H1 (cell line): ENCODE measurements at regions not wholly inside any gene's neighbourhood (a gene's known extent, or its start where the extent isn't known, plus 50 kb on each side); places are given as distances from the start of the nearest gene placed in this dataset.

Experiments used
- CTCF ChIA-PET: fragments of 300-600 bp; sonication (Branson Sonifier 250); formaldehyde crosslinking; loops from one replicate; lab custom pipeline; 2021; ENCODE audit not compliant: partially characterized antibody; lab: Charles Lee
- POLR2A ChIA-PET: fragments of 300-600 bp; sonication (Branson Sonifier 250); formaldehyde crosslinking; loops from one replicate; lab custom pipeline; 2021; ENCODE audit warnings: inconsistent platforms; ENCODE audit not compliant: partially characterized antibody; lab: Charles Lee
- DNase-seq, 2 experiments: peaks; one replicate each; pipeline versions ENCODE4 v3.0.0 to v3.0.0-alpha.2; 2010 to 2022; ENCODE audit warnings: low spot score in 2 of 2, low read depth in 1 of 2, mixed read lengths in 1 of 2
- FAIRE-seq: peaks from 2 replicates; lab custom pipeline; 2011; peaks lifted over from hg19 to GRCh38; lab: Jason Lieb, UNC
- H2AFZ ChIP-seq: 2 replicates; pipeline ENCODE4 v1.8.1; 2012; ENCODE audit warnings: low read length, inconsistent platforms
- H2AK5ac ChIP-seq: 2 replicates; pipeline ENCODE4 v1.6.1; 2013; ENCODE audit warnings: low read depth, low read length
- H2BK120ac ChIP-seq: replicated peaks from 2 replicates; pipeline ENCODE3; 2013; ENCODE audit warnings: low read depth, low read length, inconsistent platforms
- H2BK12ac ChIP-seq: 2 replicates; pipeline ENCODE4 v1.6.1; 2013; ENCODE audit warnings: low read depth, low read length
- H2BK15ac ChIP-seq: 2 replicates; pipeline ENCODE4 v1.6.1; 2013; ENCODE audit warnings: low read length
- H2BK20ac ChIP-seq: 2 replicates; pipeline ENCODE4 v1.6.1; 2013; ENCODE audit warnings: low read length
- H2BK5ac ChIP-seq: 2 replicates; pipeline ENCODE4 v1.6.1; 2013; ENCODE audit warnings: low read depth, low read length
- H3K14ac ChIP-seq: 2 replicates; pipeline ENCODE4 v1.6.1; 2013; ENCODE audit warnings: inconsistent platforms; ENCODE audit not compliant: insufficient read length
- H3K18ac ChIP-seq: 2 replicates; pipeline ENCODE4 v1.6.1; 2013; ENCODE audit warnings: low read length; ENCODE audit errors: extremely low read depth
- H3K23ac ChIP-seq: 2 replicates; pipeline ENCODE4 v1.6.1; 2013; ENCODE audit warnings: inconsistent platforms; ENCODE audit not compliant: insufficient read length
- H3K23me2 ChIP-seq: 2 replicates; pipeline ENCODE4 v1.6.1; 2013; ENCODE audit warnings: low read depth, low read length
- H3K27ac ChIP-seq: 2 replicates; pipeline ENCODE4 v1.6.1; 2011; ENCODE audit warnings: low read depth, low read length, inconsistent platforms
- H3K27me3 ChIP-seq, 4 experiments: replicated peaks in 1 of 4; 1 replicate in 1 of 4; 2 replicates in 3 of 4; pipeline versions ENCODE4 v1.6.1 to v1.8.1; 2011 to 2013; ENCODE audit warnings: low read length in 3 of 4, mild to moderate bottlenecking in 3 of 4, inconsistent platforms in 2 of 4, mixed read lengths in 2 of 4, moderate library complexity in 1 of 4; ENCODE audit not compliant: control insufficient read depth in 3 of 4, insufficient read depth in 3 of 4; ENCODE audit errors: extremely low read depth in 1 of 4
- H3K36me3 ChIP-seq, 4 experiments: 2 replicates each; pipeline versions ENCODE4 v1.6.1 to v1.8.1; 2011 to 2013; ENCODE audit warnings: mild to moderate bottlenecking in 4 of 4, low read length in 3 of 4, moderate library complexity in 2 of 4, control low read depth in 1 of 4, inconsistent platforms in 1 of 4; ENCODE audit not compliant: insufficient read depth in 4 of 4, control insufficient read depth in 2 of 4
- H3K4ac ChIP-seq: replicated peaks from 2 replicates; pipeline ENCODE3; 2013; ENCODE audit warnings: low read length, low read depth, mixed read lengths, inconsistent platforms; ENCODE audit not compliant: insufficient read length
- H3K4me1 ChIP-seq, 4 experiments: replicated peaks in 1 of 4; 1 replicate in 1 of 4; 2 replicates in 3 of 4; pipeline versions ENCODE4 v1.6.1 to v1.8.1; 2011 to 2013; ENCODE audit warnings: low read length in 3 of 4, inconsistent platforms in 2 of 4, mixed read lengths in 1 of 4; ENCODE audit not compliant: insufficient read depth in 4 of 4, control insufficient read depth in 3 of 4
- H3K4me2 ChIP-seq, 2 experiments: 2 replicates each; pipeline versions ENCODE4 v1.6.1 to v1.8.1; 2011 to 2013; ENCODE audit warnings: low read depth in 2 of 2, low read length in 2 of 2, control low read depth in 1 of 2, inconsistent platforms in 1 of 2, mild to moderate bottlenecking in 1 of 2; ENCODE audit not compliant: insufficient read depth in 1 of 2
- H3K4me3 ChIP-seq, 4 experiments: fragments of 200-600, 300-600 bp in 1 of 4; sonication (generic), shearing (Covaris generic), sonication (Bioruptor Twin) in 1 of 4; 2 replicates each; pipeline versions ENCODE4 v1.5.1 to v1.8.1; 2011 to 2016; ENCODE audit warnings: low read length in 4 of 4, low read depth in 3 of 4, control low read depth in 2 of 4, inconsistent platforms in 2 of 4, mild to moderate bottlenecking in 2 of 4, mixed read lengths in 1 of 4, moderate library complexity in 1 of 4; ENCODE audit not compliant: insufficient read depth in 2 of 4; ENCODE audit errors: extremely low read depth in 1 of 4
- H3K56ac ChIP-seq: replicated peaks from 2 replicates; pipeline ENCODE3; 2013; ENCODE audit warnings: low read depth, mild to moderate bottlenecking, mixed read lengths, low read length, inconsistent platforms; ENCODE audit not compliant: insufficient read length
- H3K79me1 ChIP-seq: 2 replicates; pipeline ENCODE4 v1.6.1; 2013; ENCODE audit warnings: low read depth, low read length, control low read depth
- H3K79me2 ChIP-seq, 2 experiments: 2 replicates each; pipeline versions ENCODE4 v1.6.1 to v1.8.1; 2012 to 2013; ENCODE audit warnings: low read length in 2 of 2, mild to moderate bottlenecking in 2 of 2, inconsistent platforms in 1 of 2; ENCODE audit not compliant: insufficient read depth in 2 of 2, control insufficient read depth in 1 of 2
- H3K9ac ChIP-seq, 4 experiments: replicated peaks in 1 of 4; 1 replicate in 1 of 4; 2 replicates in 3 of 4; pipeline versions ENCODE4 v1.6.1 to v1.8.1; 2011 to 2013; ENCODE audit warnings: low read depth in 3 of 4, low read length in 3 of 4, control low read depth in 2 of 4, mild to moderate bottlenecking in 2 of 4, moderate library complexity in 2 of 4, inconsistent platforms in 1 of 4; ENCODE audit errors: extremely low read depth in 1 of 4
- H3K9me3 ChIP-seq, 2 experiments: 2 replicates each; pipeline versions ENCODE4 v1.6.1 to v1.8.1; 2012 to 2013; ENCODE audit warnings: mild to moderate bottlenecking in 2 of 2, moderate library complexity in 2 of 2, control low read depth in 1 of 2, inconsistent platforms in 1 of 2, low read depth in 1 of 2, low read length in 1 of 2, mixed read lengths in 1 of 2; ENCODE audit not compliant: insufficient read depth in 2 of 2
- H4K20me1 ChIP-seq, 2 experiments: replicated peaks in 1 of 2; 2 replicates each; pipeline versions ENCODE3 to v1.8.1; 2011 to 2013; ENCODE audit warnings: inconsistent platforms in 2 of 2, low read length in 2 of 2, mild to moderate bottlenecking in 1 of 2; ENCODE audit not compliant: insufficient read depth in 2 of 2, control insufficient read depth in 1 of 2
- H4K5ac ChIP-seq: 2 replicates; pipeline ENCODE4 v1.6.1; 2013; ENCODE audit warnings: low read length, low read depth, mixed read lengths, inconsistent platforms; ENCODE audit not compliant: insufficient read length
- H4K8ac ChIP-seq: 2 replicates; pipeline ENCODE4 v1.8.0; 2013; ENCODE audit warnings: mild to moderate bottlenecking, moderate library complexity, low read length, inconsistent platforms; ENCODE audit not compliant: insufficient read depth; ENCODE audit errors: extremely low read depth
- H4K91ac ChIP-seq: replicated peaks from 2 replicates; pipeline ENCODE3; 2013; ENCODE audit warnings: low read length, mixed read lengths, inconsistent platforms; ENCODE audit not compliant: insufficient read length
- CBX8 ChIP-seq: fragments of 300-800, 300-1000 bp; sonication (generic); IDR thresholded peaks from 2 replicates; pipeline ENCODE4 v1.7.1; 2016; ENCODE audit warnings: low read depth, low read length, borderline replicate concordance
- EP300 ChIP-seq, 2 experiments: IDR thresholded peaks; 1 replicate in 1 of 2; 2 replicates in 1 of 2; pipeline ENCODE4 v1.6.1; 2011 to 2012; ENCODE audit warnings: low read depth in 2 of 2, low read length in 2 of 2, mild to moderate bottlenecking in 2 of 2, borderline replicate concordance in 1 of 2, inconsistent platforms in 1 of 2, moderate library complexity in 1 of 2
- EZH2 ChIP-seq: fragments of 200-600 bp; sonication (generic); IDR thresholded peaks from 2 replicates; pipeline ENCODE4 v1.7.1; 2012; ENCODE audit warnings: low read depth, mild to moderate bottlenecking, moderate library complexity, low read length, inconsistent platforms; ENCODE audit not compliant: severe bottlenecking
- FOSL1 ChIP-seq: IDR thresholded peaks from 2 replicates; pipeline ENCODE4 v1.6.1; 2011; ENCODE audit warnings: mild to moderate bottlenecking, low read depth, low read length, moderate library complexity; ENCODE audit not compliant: insufficient read depth
- GTF2F1 ChIP-seq: IDR thresholded peaks from 2 replicates; pipeline ENCODE4 v1.6.1; 2012; ENCODE audit warnings: low read depth, low read length, improper control_type of control experiment, borderline replicate concordance
- JUND ChIP-seq: IDR thresholded peaks from 2 replicates; pipeline ENCODE4 v1.6.1; 2011; ENCODE audit warnings: mild to moderate bottlenecking, improper control_type of control experiment, low read length
- NRF1 ChIP-seq: IDR thresholded peaks from 2 replicates; pipeline ENCODE4 v1.6.1; 2011; ENCODE audit warnings: mild to moderate bottlenecking, low read depth, low read length, improper control_type of control experiment
- POU5F1 ChIP-seq: IDR thresholded peaks from 2 replicates; pipeline ENCODE4 v1.6.1; 2011; ENCODE audit warnings: low read depth, mild to moderate bottlenecking, low read length, moderate library complexity
- RAD21 ChIP-seq, 2 experiments: IDR thresholded peaks in 1 of 2; conservative IDR thresholded peaks in 1 of 2; 2 replicates each; pipeline ENCODE4 v1.6.1; 2011; ENCODE audit warnings: low read depth in 2 of 2, low read length in 2 of 2, improper control_type of control experiment in 1 of 2, inconsistent platforms in 1 of 2, mild to moderate bottlenecking in 1 of 2, moderate library complexity in 1 of 2
- RBBP5 ChIP-seq: IDR thresholded peaks from 2 replicates; pipeline ENCODE4 v1.7.1; 2012; ENCODE audit warnings: low read depth, mild to moderate bottlenecking, inconsistent platforms, low read length, moderate library complexity, borderline replicate concordance
- SRF ChIP-seq: IDR thresholded peaks from 2 replicates; pipeline ENCODE4 v1.6.1; 2011; ENCODE audit warnings: mild to moderate bottlenecking, low read depth, low read length, moderate library complexity
- TAF1 ChIP-seq: IDR thresholded peaks from 2 replicates; pipeline ENCODE4 v1.6.1; 2011; ENCODE audit warnings: mild to moderate bottlenecking, low read depth, low read length
- WGBS, 2 experiments: shearing (Covaris generic) in 1 of 2; methylation state at CpG; one replicate each; pipeline versions ENCODE4 v1.1.6 to v1.1.7; 2013 to 2015; ENCODE audit warnings: low lambda C conversion rate in 2 of 2, mixed read lengths in 2 of 2, inconsistent platforms in 1 of 2, low coverage in 1 of 2, missing lambda C conversion rate in 1 of 2; ENCODE audit not compliant: insufficient replicate concordance in 2 of 2, insufficient coverage in 1 of 2, insufficient read length in 1 of 2; ENCODE audit errors: extremely low coverage in 1 of 2, missing lambda C conversion rate in 1 of 2; 5-methylcytosine and 5-hydroxymethylcytosine counted together
- TF ChIP-seq, protein P1 (sequence below): IDR thresholded peaks from 2 replicates; pipeline ENCODE4 v1.6.1; 2011; ENCODE audit warnings: low read length, improper control_type of control experiment

DNA sequence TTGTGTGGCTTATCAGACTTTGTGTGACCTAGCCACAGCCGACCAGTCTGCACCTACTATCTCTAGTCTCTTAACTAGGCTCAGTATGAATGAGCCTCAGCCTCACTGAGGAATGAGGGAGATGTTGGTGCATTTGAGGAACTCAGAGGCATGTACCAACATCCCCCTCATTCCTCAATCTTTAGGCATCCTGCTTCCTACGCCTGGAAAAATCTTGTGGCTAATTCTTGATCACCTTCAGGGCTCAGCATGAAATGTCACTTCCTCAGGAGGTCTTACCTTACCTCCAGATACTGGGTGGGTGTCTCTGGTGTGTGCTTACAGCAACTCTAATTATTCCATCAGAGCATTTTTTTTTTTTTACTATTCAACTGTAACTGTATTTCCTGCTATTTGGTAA is 148.8 kb upstream of the TMCC3 start:
- Histone ChIP-seq H3K9me3 (no peaks in the 10 kb centered on the region), H2BK15ac (no peak overlapping the region), H2BK120ac (no peak overlapping the region), H3K79me1 (no peaks in the 10 kb centered on the region), H2BK20ac (no peak overlapping the region), H3K4ac (no peak overlapping the region), H3K14ac (no peak overlapping the region), H4K91ac (no peak overlapping the region), H3K4me3 (no peak overlapping the region), H2BK12ac (no peak overlapping the region), H3K4me2 (no peak overlapping the region), H3K9ac (no peak overlapping the region), H4K8ac (no peak overlapping the region), H2AFZ (no peak overlapping the region), H4K20me1 (no peaks in the 10 kb centered on the region), H3K56ac (no peak overlapping the region), H3K23me2 (no peaks in the 10 kb centered on the region), H3K36me3 (no peaks in the 10 kb centered on the region), H4K5ac (no peak overlapping the region), H3K27me3 (no peaks in the 10 kb centered on the region), H3K79me2 (no peaks in the 10 kb centered on the region), H3K18ac (no peak overlapping the region), H3K27ac (no peak overlapping the region), H3K4me1 (peaks cover 0 to 4% (median 1%) of the 10 kb centered on the region in 4 experiments; a peak in 1 of 7 replicates), H2AK5ac (no peak overlapping the region; the same call in 1 of the 2 replicates), H2BK5ac (no peak overlapping the region), H3K23ac (no peak overlapping the region)
- ChIA-PET POLR2A (no interaction called here), CTCF (no interaction called here)
- FAIRE-seq (no peak), DNase-seq (no peak)
- 82% methylated on average over 2 of the region's 2 CpGs; no CpG with 5 or more reads in 1 of the 2 experiments for WGBS, 2 experiments
- TF ChIP-seq NRF1: no peak
- TF ChIP-seq POU5F1: no peak
- TF ChIP-seq FOSL1: no peak
- TF ChIP-seq RBBP5: no peak
- TF ChIP-seq, protein P1, sequence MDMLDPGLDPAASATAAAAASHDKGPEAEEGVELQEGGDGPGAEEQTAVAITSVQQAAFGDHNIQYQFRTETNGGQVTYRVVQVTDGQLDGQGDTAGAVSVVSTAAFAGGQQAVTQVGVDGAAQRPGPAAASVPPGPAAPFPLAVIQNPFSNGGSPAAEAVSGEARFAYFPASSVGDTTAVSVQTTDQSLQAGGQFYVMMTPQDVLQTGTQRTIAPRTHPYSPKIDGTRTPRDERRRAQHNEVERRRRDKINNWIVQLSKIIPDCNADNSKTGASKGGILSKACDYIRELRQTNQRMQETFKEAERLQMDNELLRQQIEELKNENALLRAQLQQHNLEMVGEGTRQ: no peak
- TF ChIP-seq GTF2F1: no peak
- TF ChIP-seq SRF: no peak
- no peak for TF ChIP-seq RAD21 (IDR thresholded peaks at IDR 0.05 in 1 of 2, conservative IDR thresholded peaks at IDR 0.05 in 1 of 2; ENCODE audit: low read depth in 2 of 2, low read length in 2 of 2)
- no peak for TF ChIP-seq TAF1
- TF ChIP-seq EP300 (IDR thresholded peaks at IDR 0.05; ENCODE audit: borderline replicate concordance in 1 of 2, low read depth in 2 of 2, low read length in 2 of 2): no peak
- TF ChIP-seq CBX8: no peak
- no peak for TF ChIP-seq JUND
- no peak for TF ChIP-seq EZH2
